Panc1 (cell line): ENCODE measurements at regions not wholly inside any gene's neighbourhood (a gene's known extent, or its start where the extent isn't known, plus 50 kb on each side); places are given as distances from the start of the nearest gene placed in this dataset.

ENCODE experiments used
- POLR2AphosphoS5 ChIP-seq: IDR thresholded peaks from 2 replicates; pipeline ENCODE4 v1.6.1; 2012; ENCODE audit warnings: mild to moderate bottlenecking, low read depth, low read length, moderate library complexity
- SIN3A ChIP-seq: IDR thresholded peaks from 2 replicates; pipeline ENCODE4 v1.6.1; 2012; ENCODE audit warnings: low read depth, mild to moderate bottlenecking, low read length, moderate library complexity, borderline replicate concordance; ENCODE audit not compliant: insufficient read depth
- TF ChIP-seq, protein P1 (sequence below), 2 experiments: IDR thresholded peaks; 2 replicates each; pipeline ENCODE4 v1.6.1; 2011 to 2012; ENCODE audit warnings: low read depth in 2 of 2, control low read depth in 1 of 2, low read length in 1 of 2, mild to moderate bottlenecking in 1 of 2, moderate library complexity in 1 of 2; ENCODE audit not compliant: insufficient read depth in 1 of 2
- TF ChIP-seq, protein P2 (sequence below): fragments of 450-650 bp; IDR thresholded peaks from 2 replicates; pipeline ENCODE4 v1.5.1; 2017; ENCODE audit warnings: mild to moderate bottlenecking

DNA sequence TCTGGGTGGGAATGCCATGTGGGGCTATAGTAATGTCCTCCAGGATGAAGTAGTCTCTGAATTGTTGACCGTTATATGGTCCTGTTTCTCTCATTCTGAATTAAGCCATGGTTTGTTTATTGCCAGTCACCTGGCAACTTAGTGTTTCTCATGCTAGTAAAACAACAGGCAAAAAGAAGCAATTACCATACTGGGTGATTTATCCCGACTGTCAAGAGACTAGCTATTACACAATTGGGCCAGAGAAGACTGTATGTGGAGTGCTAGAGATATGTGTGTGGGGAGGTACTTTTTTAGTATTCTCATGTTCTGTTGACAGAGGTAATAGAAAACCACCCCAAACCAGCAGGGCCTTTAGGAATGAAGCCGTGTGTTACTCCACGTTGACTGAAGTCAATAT is 258.2 kb downstream of the TDRD3 start:
- TF ChIP-seq, protein P1, sequence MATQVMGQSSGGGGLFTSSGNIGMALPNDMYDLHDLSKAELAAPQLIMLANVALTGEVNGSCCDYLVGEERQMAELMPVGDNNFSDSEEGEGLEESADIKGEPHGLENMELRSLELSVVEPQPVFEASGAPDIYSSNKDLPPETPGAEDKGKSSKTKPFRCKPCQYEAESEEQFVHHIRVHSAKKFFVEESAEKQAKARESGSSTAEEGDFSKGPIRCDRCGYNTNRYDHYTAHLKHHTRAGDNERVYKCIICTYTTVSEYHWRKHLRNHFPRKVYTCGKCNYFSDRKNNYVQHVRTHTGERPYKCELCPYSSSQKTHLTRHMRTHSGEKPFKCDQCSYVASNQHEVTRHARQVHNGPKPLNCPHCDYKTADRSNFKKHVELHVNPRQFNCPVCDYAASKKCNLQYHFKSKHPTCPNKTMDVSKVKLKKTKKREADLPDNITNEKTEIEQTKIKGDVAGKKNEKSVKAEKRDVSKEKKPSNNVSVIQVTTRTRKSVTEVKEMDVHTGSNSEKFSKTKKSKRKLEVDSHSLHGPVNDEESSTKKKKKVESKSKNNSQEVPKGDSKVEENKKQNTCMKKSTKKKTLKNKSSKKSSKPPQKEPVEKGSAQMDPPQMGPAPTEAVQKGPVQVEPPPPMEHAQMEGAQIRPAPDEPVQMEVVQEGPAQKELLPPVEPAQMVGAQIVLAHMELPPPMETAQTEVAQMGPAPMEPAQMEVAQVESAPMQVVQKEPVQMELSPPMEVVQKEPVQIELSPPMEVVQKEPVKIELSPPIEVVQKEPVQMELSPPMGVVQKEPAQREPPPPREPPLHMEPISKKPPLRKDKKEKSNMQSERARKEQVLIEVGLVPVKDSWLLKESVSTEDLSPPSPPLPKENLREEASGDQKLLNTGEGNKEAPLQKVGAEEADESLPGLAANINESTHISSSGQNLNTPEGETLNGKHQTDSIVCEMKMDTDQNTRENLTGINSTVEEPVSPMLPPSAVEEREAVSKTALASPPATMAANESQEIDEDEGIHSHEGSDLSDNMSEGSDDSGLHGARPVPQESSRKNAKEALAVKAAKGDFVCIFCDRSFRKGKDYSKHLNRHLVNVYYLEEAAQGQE (IDR thresholded peaks at IDR 0.05; ENCODE audit: insufficient read depth in 1 of 2, low read depth in 2 of 2, low read length in 1 of 2): no peak
- TF ChIP-seq, protein P2, sequence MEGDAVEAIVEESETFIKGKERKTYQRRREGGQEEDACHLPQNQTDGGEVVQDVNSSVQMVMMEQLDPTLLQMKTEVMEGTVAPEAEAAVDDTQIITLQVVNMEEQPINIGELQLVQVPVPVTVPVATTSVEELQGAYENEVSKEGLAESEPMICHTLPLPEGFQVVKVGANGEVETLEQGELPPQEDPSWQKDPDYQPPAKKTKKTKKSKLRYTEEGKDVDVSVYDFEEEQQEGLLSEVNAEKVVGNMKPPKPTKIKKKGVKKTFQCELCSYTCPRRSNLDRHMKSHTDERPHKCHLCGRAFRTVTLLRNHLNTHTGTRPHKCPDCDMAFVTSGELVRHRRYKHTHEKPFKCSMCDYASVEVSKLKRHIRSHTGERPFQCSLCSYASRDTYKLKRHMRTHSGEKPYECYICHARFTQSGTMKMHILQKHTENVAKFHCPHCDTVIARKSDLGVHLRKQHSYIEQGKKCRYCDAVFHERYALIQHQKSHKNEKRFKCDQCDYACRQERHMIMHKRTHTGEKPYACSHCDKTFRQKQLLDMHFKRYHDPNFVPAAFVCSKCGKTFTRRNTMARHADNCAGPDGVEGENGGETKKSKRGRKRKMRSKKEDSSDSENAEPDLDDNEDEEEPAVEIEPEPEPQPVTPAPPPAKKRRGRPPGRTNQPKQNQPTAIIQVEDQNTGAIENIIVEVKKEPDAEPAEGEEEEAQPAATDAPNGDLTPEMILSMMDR: no peak
- TF ChIP-seq POLR2AphosphoS5: no peak
- TF ChIP-seq SIN3A: no peak
